KMS-11 (cell line): ENCODE measurements at regions not wholly inside any gene's neighbourhood (a gene's known extent, or its start where the extent isn't known, plus 50 kb on each side); places are given as distances from the start of the nearest gene placed in this dataset.
A peak's percentile ranks its signal among the peaks of the same experiment; 100 is the strongest.

Experiments used
- H2AFZ ChIP-seq: fragments of 200-600 bp; sonication (generic); 2 replicates; pipeline ENCODE4 v1.6.1; 2016; ENCODE audit warnings: antibody characterized with exemption, mixed run types, low read depth
- H3K27ac ChIP-seq: fragments of 200-600 bp; sonication (generic); 2 replicates; pipeline ENCODE4 v1.6.1; 2016; ENCODE audit warnings: mild to moderate bottlenecking, mixed run types
- H3K27me3 ChIP-seq: fragments of 200-600 bp; sonication (generic); 2 replicates; pipeline ENCODE4 v1.6.1; 2017; ENCODE audit warnings: mild to moderate bottlenecking, low read depth, mixed run types, moderate library complexity; ENCODE audit not compliant: insufficient read depth
- H3K36me3 ChIP-seq: fragments of 200-600 bp; sonication (generic); 2 replicates; pipeline ENCODE4 v1.6.1; 2017; ENCODE audit warnings: mild to moderate bottlenecking, mixed run types; ENCODE audit not compliant: insufficient read depth
- H3K4me1 ChIP-seq: fragments of 200-600 bp; sonication (generic); 2 replicates; pipeline ENCODE4 v1.6.1; 2016; ENCODE audit warnings: mild to moderate bottlenecking, low read depth, mixed run types; ENCODE audit not compliant: poor library complexity, severe bottlenecking
- H3K4me2 ChIP-seq: fragments of 200-600 bp; sonication (generic); 2 replicates; pipeline ENCODE4 v1.7.0; 2016; ENCODE audit warnings: mild to moderate bottlenecking, mixed run types
- H3K4me3 ChIP-seq: fragments of 200-600 bp; sonication (generic); IDR thresholded peaks from 2 replicates; pipeline ENCODE4 v1.6.1; 2017; ENCODE audit warnings: low read depth, low read length, mixed read lengths; ENCODE audit not compliant: insufficient read depth
- H3K79me2 ChIP-seq: fragments of 200-600 bp; sonication (generic); 2 replicates; pipeline ENCODE4 v1.6.1; 2016; ENCODE audit warnings: low read depth, mixed run types; ENCODE audit not compliant: insufficient read depth
- H3K9ac ChIP-seq: fragments of 200-600 bp; sonication (generic); 2 replicates; pipeline ENCODE4 v1.6.1; 2016; ENCODE audit warnings: mild to moderate bottlenecking, mixed run types
- H4K20me1 ChIP-seq: fragments of 200-600 bp; sonication (generic); 2 replicates; pipeline ENCODE4 v1.6.1; 2016; ENCODE audit warnings: mild to moderate bottlenecking, mixed run types; ENCODE audit not compliant: insufficient read depth
- CTCF ChIP-seq: fragments of 200-600 bp; sonication (generic); conservative IDR thresholded peaks from 2 replicates; pipeline ENCODE4 v1.6.1; 2017; ENCODE audit warnings: low read depth, mild to moderate bottlenecking, antibody characterized with exemption, low read length, moderate library complexity, mixed read lengths

GRCh38 chr17:70678889-70679288 lies 509.6 kb downstream of the KCNJ2 start:
- H4K20me1 ChIP-seq, result no peaks in the 10 kb centered on the region
- no peak overlapping the region for H3K4me3 ChIP-seq
- no peak overlapping the region for H3K27ac ChIP-seq
- no peaks in the 10 kb centered on the region for H3K27me3 ChIP-seq
- H3K36me3 ChIP-seq, result no peaks in the 10 kb centered on the region
- no peak for TF ChIP-seq CTCF
- H3K4me1 ChIP-seq, result no peaks in the 10 kb centered on the region
- no peak overlapping the region for H3K4me2 ChIP-seq
- H3K9ac ChIP-seq, result no peak overlapping the region
- no peaks in the 10 kb centered on the region for H3K79me2 ChIP-seq
- H2AFZ ChIP-seq, result no peak overlapping the region

DNA sequence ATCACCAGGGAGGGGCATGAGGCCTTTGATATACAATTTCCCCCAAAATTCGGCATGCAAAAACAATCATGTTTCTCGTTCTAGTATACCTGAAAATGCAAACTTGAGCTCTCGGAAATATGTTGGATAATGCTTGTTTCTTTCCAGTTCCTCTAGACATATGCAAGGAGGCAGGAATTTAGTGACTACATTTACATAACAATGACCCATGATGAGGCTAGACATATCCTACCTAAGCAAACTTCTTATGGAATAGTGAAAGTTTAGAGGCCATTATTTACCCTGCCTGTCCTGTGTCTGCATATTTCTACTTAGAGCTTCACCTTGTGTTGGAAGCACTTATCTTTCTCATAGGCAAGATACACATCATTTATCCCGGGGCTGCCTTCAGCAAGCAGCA lies 514.6 kb downstream of the KCNJ2 start:
- Histone ChIP-seq H3K79me2 (no peaks in the 10 kb centered on the region), H3K4me2 (no peak overlapping the region), H4K20me1 (no peaks in the 10 kb centered on the region), H3K36me3 (no peaks in the 10 kb centered on the region), H3K4me1 (no peaks in the 10 kb centered on the region), H3K27me3 (no peaks in the 10 kb centered on the region), H3K9ac (no peak overlapping the region), H2AFZ (no peak overlapping the region), H3K4me3 (no peak overlapping the region), H3K27ac (no peak overlapping the region)
- no peak for TF ChIP-seq CTCF

DNA sequence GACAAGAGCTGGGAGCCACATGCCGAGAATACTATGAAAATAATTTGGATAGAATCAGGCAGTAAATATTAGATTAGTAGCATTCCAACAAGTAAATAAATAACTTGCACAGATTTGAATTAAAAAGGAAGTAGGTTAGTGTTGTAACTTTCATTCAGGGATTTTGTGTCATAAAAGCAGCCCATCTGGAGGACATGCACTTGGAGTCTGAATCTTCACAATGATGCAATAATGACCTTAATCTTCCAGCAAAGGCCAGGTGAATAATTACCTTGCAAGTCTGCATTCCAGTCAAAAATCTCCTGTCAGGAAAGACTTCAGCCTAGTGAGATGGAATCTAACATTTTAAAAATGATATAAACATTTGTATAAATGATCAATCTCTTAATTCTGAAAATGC lies 518.1 kb downstream of the KCNJ2 start:
- TF ChIP-seq CTCF, result no peak
- H2AFZ ChIP-seq, result no peak overlapping the region

GRCh38 chr17:70691150-70691549 lies 521.8 kb downstream of the KCNJ2 start:
- Histone ChIP-seq H3K9ac (no peak overlapping the region), H3K36me3 (no peaks in the 10 kb centered on the region), H4K20me1 (no peaks in the 10 kb centered on the region), H3K4me3 (no peak overlapping the region), H3K4me1 (peaks cover 9% of the 10 kb centered on the region), H3K79me2 (no peaks in the 10 kb centered on the region), H3K27me3 (no peaks in the 10 kb centered on the region), H2AFZ (peak overlapping the region; percentile 13; the same call in 1 of the 2 replicates), H3K4me2 (peak overlapping the region; percentile 4; the same call in 1 of the 2 replicates), H3K27ac (no peak overlapping the region)
- no peak for TF ChIP-seq CTCF

More for the DNA sequence above, 518.1 kb downstream of the KCNJ2 start:
- Histone ChIP-seq H3K4me3 (no peak overlapping the region), H3K36me3 (no peaks in the 10 kb centered on the region), H3K9ac (no peak overlapping the region), H3K4me1 (peaks cover 9% of the 10 kb centered on the region), H3K27ac (no peak overlapping the region), H4K20me1 (no peaks in the 10 kb centered on the region), H3K27me3 (no peaks in the 10 kb centered on the region), H3K4me2 (no peak overlapping the region), H3K79me2 (no peaks in the 10 kb centered on the region)

DNA sequence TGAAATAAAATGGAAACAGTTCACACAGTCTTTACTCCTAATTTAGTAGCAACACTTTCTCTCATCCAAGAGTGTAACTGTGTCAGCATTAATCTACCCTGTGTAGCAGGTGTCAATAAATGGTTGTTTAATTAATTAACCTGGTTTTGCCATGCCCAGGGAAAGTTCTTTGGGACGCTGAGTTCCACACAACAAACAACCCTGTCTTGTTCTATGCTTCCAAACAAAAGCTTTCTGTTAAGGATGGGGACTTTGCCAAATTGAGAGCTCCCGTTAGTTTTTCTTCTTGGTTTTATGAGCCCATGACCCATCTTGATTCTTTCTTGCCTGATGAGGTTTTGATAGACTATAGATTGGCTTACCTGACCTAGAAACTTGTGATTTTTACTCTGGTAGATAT lies 530.1 kb downstream of the KCNJ2 start:
- no peaks in the 10 kb centered on the region for H3K4me1 ChIP-seq
- H3K36me3 ChIP-seq, result no peaks in the 10 kb centered on the region
- no peak for TF ChIP-seq CTCF
- no peaks in the 10 kb centered on the region; the same call in 1 of the 2 replicates for H4K20me1 ChIP-seq
- no peak overlapping the region for H3K4me3 ChIP-seq
- no peak overlapping the region for H3K4me2 ChIP-seq
- H3K79me2 ChIP-seq, result no peaks in the 10 kb centered on the region
- no peak overlapping the region for H2AFZ ChIP-seq
- H3K27ac ChIP-seq, result no peak overlapping the region
- no peaks in the 10 kb centered on the region for H3K27me3 ChIP-seq
- no peak overlapping the region for H3K9ac ChIP-seq
